ENCODE measurements at regions not wholly inside any gene's neighbourhood (a gene's known extent, or its start where the extent isn't known, plus 50 kb on each side); places are given as distances from the start of the nearest gene placed in this dataset.

DNA sequence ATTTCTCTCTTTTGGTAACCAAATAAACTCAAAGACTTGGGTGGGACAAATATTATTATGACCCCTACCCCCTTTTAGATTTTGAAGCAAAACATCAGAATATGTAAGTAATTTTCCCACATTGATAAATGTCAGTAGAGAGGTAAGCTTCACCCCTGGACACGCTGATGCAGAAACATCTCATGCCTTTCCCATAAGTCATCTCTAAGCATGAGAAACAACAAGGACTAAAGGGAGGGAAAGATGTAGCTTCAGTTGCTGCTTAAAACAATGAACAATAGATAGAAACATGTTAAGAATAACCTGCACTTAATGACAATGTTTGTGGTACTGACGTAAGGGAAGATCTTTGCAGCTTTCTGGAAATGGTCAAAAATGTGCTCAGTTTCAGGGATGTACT, 56.3 kb upstream of the SLC8A3 start:
- TF ChIP-seq EP300 (IDR thresholded peaks at IDR 0.05; ENCODE audit: low read depth) (no peak), POLR2AphosphoS5 (IDR thresholded peaks at IDR 0.05) (no peak), POLR2A (IDR thresholded peaks at IDR 0.05) (no peak)
- TF ChIP-seq, protein P1, sequence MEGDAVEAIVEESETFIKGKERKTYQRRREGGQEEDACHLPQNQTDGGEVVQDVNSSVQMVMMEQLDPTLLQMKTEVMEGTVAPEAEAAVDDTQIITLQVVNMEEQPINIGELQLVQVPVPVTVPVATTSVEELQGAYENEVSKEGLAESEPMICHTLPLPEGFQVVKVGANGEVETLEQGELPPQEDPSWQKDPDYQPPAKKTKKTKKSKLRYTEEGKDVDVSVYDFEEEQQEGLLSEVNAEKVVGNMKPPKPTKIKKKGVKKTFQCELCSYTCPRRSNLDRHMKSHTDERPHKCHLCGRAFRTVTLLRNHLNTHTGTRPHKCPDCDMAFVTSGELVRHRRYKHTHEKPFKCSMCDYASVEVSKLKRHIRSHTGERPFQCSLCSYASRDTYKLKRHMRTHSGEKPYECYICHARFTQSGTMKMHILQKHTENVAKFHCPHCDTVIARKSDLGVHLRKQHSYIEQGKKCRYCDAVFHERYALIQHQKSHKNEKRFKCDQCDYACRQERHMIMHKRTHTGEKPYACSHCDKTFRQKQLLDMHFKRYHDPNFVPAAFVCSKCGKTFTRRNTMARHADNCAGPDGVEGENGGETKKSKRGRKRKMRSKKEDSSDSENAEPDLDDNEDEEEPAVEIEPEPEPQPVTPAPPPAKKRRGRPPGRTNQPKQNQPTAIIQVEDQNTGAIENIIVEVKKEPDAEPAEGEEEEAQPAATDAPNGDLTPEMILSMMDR (IDR thresholded peaks at IDR 0.05), result no peak

All from transverse colon (tissue), 4 donors.